ENCODE measurements at regions not wholly inside any gene's neighbourhood (a gene's known extent, or its start where the extent isn't known, plus 50 kb on each side); places are given as distances from the start of the nearest gene placed in this dataset.

- H3K4me3 ChIP-seq (ENCODE audit: low read depth, low read length), result no peak overlapping the region
- no peaks in the 10 kb centered on the region for H3K27me3 ChIP-seq (ENCODE audit: control insufficient read depth, insufficient read depth, low read length)
- no peaks in the 10 kb centered on the region for H3K9me3 ChIP-seq (ENCODE audit: control insufficient read depth, insufficient read depth, low read length)
- H3K36me3 ChIP-seq (ENCODE audit: control insufficient read depth, insufficient read depth, low read length), result no peaks in the 10 kb centered on the region
- H3K4me1 ChIP-seq (ENCODE audit: control insufficient read depth, insufficient read depth, low read length), result no peaks in the 10 kb centered on the region
- no peak overlapping the region for H3K9ac ChIP-seq (ENCODE audit: low read depth, low read length)
Observed at GRCh38 chr5:60343102-60343501, 356.9 kb downstream of the DEPDC1B start.

GRCh38 chr5:60340965-60341471, 358.9 kb downstream of the DEPDC1B start:
- H3K36me3 ChIP-seq (ENCODE audit: control insufficient read depth, insufficient read depth, low read length), result no peaks in the 10 kb centered on the region
- H3K9ac ChIP-seq (ENCODE audit: low read depth, low read length), result no peak overlapping the region
- no peaks in the 10 kb centered on the region for H3K27me3 ChIP-seq (ENCODE audit: control insufficient read depth, insufficient read depth, low read length)
- no peak overlapping the region for H3K4me3 ChIP-seq (ENCODE audit: low read depth, low read length)
- H3K9me3 ChIP-seq (ENCODE audit: control insufficient read depth, insufficient read depth, low read length), result no peaks in the 10 kb centered on the region
- no peaks in the 10 kb centered on the region for H3K4me1 ChIP-seq (ENCODE audit: control insufficient read depth, insufficient read depth, low read length)

DNA sequence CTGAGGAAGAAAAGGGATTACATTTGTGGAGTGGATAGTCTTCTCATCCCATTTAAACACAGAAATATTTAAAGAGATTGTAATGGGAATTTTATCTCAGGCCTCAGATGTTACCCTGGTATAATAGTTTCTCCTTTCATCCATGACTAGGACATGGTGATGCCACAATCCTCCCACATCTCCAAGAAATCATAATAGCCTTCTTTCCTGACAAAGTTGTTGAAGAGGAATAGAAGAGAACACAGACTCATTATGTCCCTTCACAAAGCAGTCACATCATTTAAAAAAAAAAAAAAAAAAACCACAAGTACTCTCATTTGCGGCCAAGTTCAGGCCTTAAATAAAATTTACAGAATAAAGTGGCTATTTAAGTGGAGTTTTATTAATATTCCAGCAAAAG, 359.6 kb downstream of the DEPDC1B start:
- Histone ChIP-seq H3K9ac (ENCODE audit: low read depth, low read length) (no peak overlapping the region), H3K36me3 (ENCODE audit: control insufficient read depth, insufficient read depth, low read length) (no peaks in the 10 kb centered on the region), H3K4me3 (ENCODE audit: low read depth, low read length) (no peak overlapping the region)

DNA sequence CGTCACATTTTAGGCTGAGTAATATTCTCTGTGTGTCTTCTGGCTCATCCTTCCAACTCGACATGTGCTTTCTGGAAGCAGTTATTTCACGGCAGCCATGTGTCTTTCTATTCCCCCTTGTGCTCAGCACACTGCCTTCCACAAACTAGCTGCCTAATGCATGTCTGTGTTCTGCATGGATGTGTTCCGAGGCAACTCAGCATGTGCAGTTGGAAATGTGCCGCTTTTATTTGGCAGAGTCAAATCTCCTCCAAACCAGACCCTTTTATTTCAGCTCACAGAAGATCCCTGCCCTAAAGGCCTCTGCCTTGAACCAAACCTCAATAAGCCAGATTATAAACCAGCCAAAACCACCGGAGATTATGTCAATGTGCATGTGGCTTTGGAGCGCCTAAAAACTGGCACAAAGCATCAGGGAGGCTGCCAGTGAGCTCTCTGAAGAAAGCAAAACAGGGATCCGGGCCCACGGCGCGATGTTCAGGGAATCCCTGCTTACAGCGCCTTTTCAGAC, 360.2 kb downstream of the DEPDC1B start:
- Histone ChIP-seq H3K27me3 (ENCODE audit: control insufficient read depth, insufficient read depth, low read length) (no peaks in the 10 kb centered on the region), H3K36me3 (ENCODE audit: control insufficient read depth, insufficient read depth, low read length) (no peaks in the 10 kb centered on the region), H3K4me1 (ENCODE audit: control insufficient read depth, insufficient read depth, low read length) (no peaks in the 10 kb centered on the region), H3K9me3 (ENCODE audit: control insufficient read depth, insufficient read depth, low read length) (no peaks in the 10 kb centered on the region), H3K4me3 (ENCODE audit: low read depth, low read length) (no peak overlapping the region), H3K9ac (ENCODE audit: low read depth, low read length) (no peak overlapping the region)

More for the DNA sequence above, 359.6 kb downstream of the DEPDC1B start:
- Histone ChIP-seq H3K4me1 (ENCODE audit: control insufficient read depth, insufficient read depth, low read length) (no peaks in the 10 kb centered on the region), H3K9me3 (ENCODE audit: control insufficient read depth, insufficient read depth, low read length) (no peaks in the 10 kb centered on the region), H3K27me3 (ENCODE audit: control insufficient read depth, insufficient read depth, low read length) (no peaks in the 10 kb centered on the region)

- no peaks in the 10 kb centered on the region for H3K9me3 ChIP-seq (ENCODE audit: control insufficient read depth, insufficient read depth, low read length)
- no peak overlapping the region for H3K4me3 ChIP-seq (ENCODE audit: low read depth, low read length)
- H3K4me1 ChIP-seq (ENCODE audit: control insufficient read depth, insufficient read depth, low read length), result no peaks in the 10 kb centered on the region
- no peak overlapping the region for H3K9ac ChIP-seq (ENCODE audit: low read depth, low read length)
- no peaks in the 10 kb centered on the region for H3K27me3 ChIP-seq (ENCODE audit: control insufficient read depth, insufficient read depth, low read length)
- no peaks in the 10 kb centered on the region for H3K36me3 ChIP-seq (ENCODE audit: control insufficient read depth, insufficient read depth, low read length)
Observed at GRCh38 chr5:60338846-60339245, 361.1 kb downstream of the DEPDC1B start.

- H3K36me3 ChIP-seq (ENCODE audit: control insufficient read depth, insufficient read depth, low read length), result no peaks in the 10 kb centered on the region
- no peaks in the 10 kb centered on the region for H3K4me1 ChIP-seq (ENCODE audit: control insufficient read depth, insufficient read depth, low read length)
- no peak overlapping the region for H3K9ac ChIP-seq (ENCODE audit: low read depth, low read length)
- no peaks in the 10 kb centered on the region for H3K27me3 ChIP-seq (ENCODE audit: control insufficient read depth, insufficient read depth, low read length)
- H3K9me3 ChIP-seq (ENCODE audit: control insufficient read depth, insufficient read depth, low read length), result no peaks in the 10 kb centered on the region
- no peak overlapping the region for H3K4me3 ChIP-seq (ENCODE audit: low read depth, low read length)
Observed at GRCh38 chr5:60336491-60336890, 363.5 kb downstream of the DEPDC1B start.

DNA sequence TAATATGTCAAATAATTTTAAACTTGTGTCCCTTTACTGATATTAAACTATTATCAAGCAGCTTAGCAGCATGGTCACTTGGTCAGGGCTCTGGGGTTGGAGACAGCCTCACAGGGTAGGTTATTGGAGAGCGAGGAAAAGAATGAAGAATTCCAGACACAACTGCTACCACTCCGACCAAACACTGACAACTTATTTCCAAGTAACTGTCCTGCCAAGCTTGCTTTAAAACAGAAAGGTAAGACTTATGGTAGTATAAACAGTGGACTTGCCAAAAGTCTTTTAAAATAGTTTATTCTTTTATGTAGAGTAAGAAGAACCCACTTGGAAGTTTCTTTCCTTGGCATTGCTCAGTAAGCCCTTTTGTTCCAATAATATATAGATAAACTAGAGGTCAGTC, 364.1 kb downstream of the DEPDC1B start:
- no peaks in the 10 kb centered on the region for H3K9me3 ChIP-seq (ENCODE audit: control insufficient read depth, insufficient read depth, low read length)
- H3K4me1 ChIP-seq (ENCODE audit: control insufficient read depth, insufficient read depth, low read length), result no peaks in the 10 kb centered on the region
- H3K36me3 ChIP-seq (ENCODE audit: control insufficient read depth, insufficient read depth, low read length), result no peaks in the 10 kb centered on the region
- H3K4me3 ChIP-seq (ENCODE audit: low read depth, low read length), result no peak overlapping the region
- no peaks in the 10 kb centered on the region for H3K27me3 ChIP-seq (ENCODE audit: control insufficient read depth, insufficient read depth, low read length)
- H3K9ac ChIP-seq (ENCODE audit: low read depth, low read length), result no peak overlapping the region

DNA sequence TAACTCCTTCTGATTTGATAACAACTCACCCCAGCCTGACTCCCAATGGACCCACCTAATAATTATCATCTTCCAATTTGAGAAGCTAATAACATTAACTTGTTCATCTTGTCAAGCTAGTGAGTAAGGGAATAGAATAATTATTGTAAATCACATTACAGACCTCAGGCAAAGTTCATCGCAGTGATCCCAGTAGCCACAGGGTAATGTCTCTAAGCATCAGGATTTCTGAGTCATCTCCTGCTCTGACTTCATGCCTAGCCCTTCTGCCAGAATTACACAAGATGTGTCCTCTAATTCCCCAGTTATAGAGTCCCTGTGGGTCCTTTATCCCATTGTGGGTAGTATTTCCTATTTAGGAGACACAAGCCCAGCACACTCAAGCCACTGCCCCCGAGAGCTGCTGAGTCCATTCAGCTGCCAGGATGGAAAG, 365.7 kb downstream of the DEPDC1B start:
- Histone ChIP-seq H3K27me3 (ENCODE audit: control insufficient read depth, insufficient read depth, low read length) (no peaks in the 10 kb centered on the region), H3K36me3 (ENCODE audit: control insufficient read depth, insufficient read depth, low read length) (no peaks in the 10 kb centered on the region), H3K9ac (ENCODE audit: low read depth, low read length) (no peak overlapping the region), H3K4me3 (ENCODE audit: low read depth, low read length) (no peak overlapping the region), H3K4me1 (ENCODE audit: control insufficient read depth, insufficient read depth, low read length) (no peaks in the 10 kb centered on the region), H3K9me3 (ENCODE audit: control insufficient read depth, insufficient read depth, low read length) (no peaks in the 10 kb centered on the region)

DNA sequence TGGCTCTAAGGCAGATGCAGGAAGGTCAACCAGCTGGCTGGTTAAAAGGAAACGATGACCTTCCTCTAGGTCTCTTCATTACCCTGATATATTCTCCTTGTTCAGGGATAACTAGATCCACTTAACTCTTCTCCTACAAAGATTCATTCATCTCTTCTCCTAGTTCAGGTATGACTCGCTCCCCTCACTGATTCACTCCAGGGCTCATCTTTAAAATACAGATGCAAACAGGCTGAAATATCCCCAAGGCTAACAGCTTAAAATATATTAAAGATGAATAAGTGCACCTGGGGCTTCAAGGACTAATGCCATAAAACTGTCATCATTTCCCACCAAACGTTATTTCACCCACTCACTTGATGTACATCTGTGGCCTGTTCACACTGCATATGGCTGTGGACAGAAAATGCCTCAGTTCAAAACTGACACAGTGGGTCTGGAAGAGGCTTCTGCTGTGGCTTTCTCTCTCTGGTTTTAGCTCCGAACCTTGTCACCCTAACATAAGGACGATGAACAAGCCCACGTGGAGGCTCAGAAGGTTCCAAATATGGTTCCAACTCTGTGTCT, 366.9 kb downstream of the DEPDC1B start:
- H3K9ac ChIP-seq (ENCODE audit: low read depth, low read length), result no peak overlapping the region
- H3K4me1 ChIP-seq (ENCODE audit: control insufficient read depth, insufficient read depth, low read length), result no peaks in the 10 kb centered on the region
- H3K4me3 ChIP-seq (ENCODE audit: low read depth, low read length), result no peak overlapping the region
- no peaks in the 10 kb centered on the region for H3K36me3 ChIP-seq (ENCODE audit: control insufficient read depth, insufficient read depth, low read length)
- no peaks in the 10 kb centered on the region for H3K27me3 ChIP-seq (ENCODE audit: control insufficient read depth, insufficient read depth, low read length)
- H3K9me3 ChIP-seq (ENCODE audit: control insufficient read depth, insufficient read depth, low read length), result no peaks in the 10 kb centered on the region

DNA sequence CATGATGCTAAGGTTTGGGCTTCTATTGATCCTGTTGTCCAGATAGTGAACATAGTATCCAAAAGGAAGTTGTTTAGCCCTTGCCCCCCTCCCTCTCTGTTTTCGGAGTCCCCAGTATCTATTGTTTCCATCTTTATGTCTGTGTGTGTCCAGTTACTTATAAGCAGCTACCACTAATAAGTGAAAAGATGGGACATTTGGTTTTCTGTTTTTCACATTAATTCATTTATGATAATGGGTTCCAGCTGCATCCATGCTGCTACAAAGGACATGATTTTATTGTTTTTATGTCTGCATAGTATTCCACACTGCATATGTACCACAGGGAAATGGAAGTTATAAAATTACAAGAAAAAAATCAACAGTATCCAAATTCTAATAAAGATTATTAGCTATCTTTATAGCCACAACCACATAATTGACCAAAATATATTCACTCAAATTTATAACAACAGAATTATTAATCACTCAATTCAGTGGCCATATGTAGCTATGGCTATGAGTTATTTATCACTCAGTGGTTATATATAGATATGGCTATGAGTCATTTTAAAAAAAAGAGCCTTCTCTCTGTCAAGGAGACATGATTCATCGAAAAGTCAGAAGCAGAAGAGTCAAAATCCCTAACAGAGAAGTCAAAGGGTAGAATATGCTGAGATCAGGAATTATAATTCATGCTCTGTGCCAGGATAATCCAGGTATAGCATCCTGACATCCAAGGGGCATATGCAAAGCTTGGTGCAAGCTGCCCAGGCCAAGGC, 367.5 kb downstream of the DEPDC1B start:
- Histone ChIP-seq H3K4me3 (ENCODE audit: low read depth, low read length) (no peak overlapping the region), H3K4me1 (ENCODE audit: control insufficient read depth, insufficient read depth, low read length) (no peaks in the 10 kb centered on the region), H3K9me3 (ENCODE audit: control insufficient read depth, insufficient read depth, low read length) (no peaks in the 10 kb centered on the region), H3K36me3 (ENCODE audit: control insufficient read depth, insufficient read depth, low read length) (no peaks in the 10 kb centered on the region), H3K9ac (ENCODE audit: low read depth, low read length) (no peak overlapping the region), H3K27me3 (ENCODE audit: control insufficient read depth, insufficient read depth, low read length) (no peaks in the 10 kb centered on the region)

DNA sequence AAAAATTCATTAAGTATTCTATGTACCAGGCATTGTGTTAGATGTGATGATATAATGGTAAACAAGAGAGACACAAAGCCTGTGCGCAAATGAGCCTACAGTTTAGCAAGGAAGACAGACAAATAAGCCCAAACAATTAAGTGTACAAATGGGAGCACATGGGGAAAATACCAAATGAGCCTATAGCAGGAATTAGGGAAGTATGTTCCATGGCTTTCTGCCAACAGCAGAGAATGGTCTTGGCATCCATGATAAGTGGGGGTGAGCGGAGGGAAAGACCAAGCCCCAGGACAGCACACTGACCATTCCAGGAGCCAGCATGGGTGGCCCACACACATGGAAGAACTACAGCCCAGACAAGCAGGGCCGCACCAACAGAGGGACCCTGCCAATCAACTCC, 369.7 kb downstream of the DEPDC1B start:
- Histone ChIP-seq H3K36me3 (ENCODE audit: control insufficient read depth, insufficient read depth, low read length) (no peaks in the 10 kb centered on the region), H3K27me3 (ENCODE audit: control insufficient read depth, insufficient read depth, low read length) (no peaks in the 10 kb centered on the region), H3K9me3 (ENCODE audit: control insufficient read depth, insufficient read depth, low read length) (no peaks in the 10 kb centered on the region), H3K4me1 (ENCODE audit: control insufficient read depth, insufficient read depth, low read length) (no peaks in the 10 kb centered on the region), H3K4me3 (ENCODE audit: low read depth, low read length) (no peak overlapping the region), H3K9ac (ENCODE audit: low read depth, low read length) (no peak overlapping the region)

GRCh38 chr5:60325870-60326269, 374.1 kb downstream of the DEPDC1B start:
- Histone ChIP-seq H3K27me3 (ENCODE audit: control insufficient read depth, insufficient read depth, low read length) (no peaks in the 10 kb centered on the region), H3K4me1 (ENCODE audit: control insufficient read depth, insufficient read depth, low read length) (peaks cover 4% of the 10 kb centered on the region), H3K4me3 (ENCODE audit: low read depth, low read length) (no peak overlapping the region), H3K9me3 (ENCODE audit: control insufficient read depth, insufficient read depth, low read length) (peaks cover 3% of the 10 kb centered on the region), H3K36me3 (ENCODE audit: control insufficient read depth, insufficient read depth, low read length) (no peaks in the 10 kb centered on the region), H3K9ac (ENCODE audit: low read depth, low read length) (no peak overlapping the region)

All from iPS-15b (cell line).